H1 (cell line): ENCODE measurements at regions not wholly inside any gene's neighbourhood (a gene's known extent, or its start where the extent isn't known, plus 50 kb on each side); places are given as distances from the start of the nearest gene placed in this dataset.

ENCODE experiments used
- CTCF ChIP-seq, 3 experiments: IDR thresholded peaks; 1 replicate in 2 of 3; 2 replicates in 1 of 3; pipeline versions ENCODE4 v1.5.1 to v1.6.1; 2011; ENCODE audit warnings: low read length in 3 of 3, mild to moderate bottlenecking in 3 of 3, inconsistent platforms in 2 of 3, low read depth in 1 of 3, moderate library complexity in 1 of 3; ENCODE audit not compliant: insufficient read depth in 1 of 3; ENCODE audit errors: control extremely low read depth in 1 of 3
- EP300 ChIP-seq, 2 experiments: IDR thresholded peaks; 1 replicate in 1 of 2; 2 replicates in 1 of 2; pipeline ENCODE4 v1.6.1; 2011 to 2012; ENCODE audit warnings: low read depth in 2 of 2, low read length in 2 of 2, mild to moderate bottlenecking in 2 of 2, borderline replicate concordance in 1 of 2, inconsistent platforms in 1 of 2, moderate library complexity in 1 of 2
- PHF8 ChIP-seq: fragments of 200-600 bp; sonication (generic); conservative IDR thresholded peaks from 2 replicates; pipeline ENCODE4 v1.7.1; 2012; ENCODE audit warnings: low read depth, mild to moderate bottlenecking, inconsistent platforms, low read length, moderate library complexity
- YY1 ChIP-seq: IDR thresholded peaks from 2 replicates; pipeline ENCODE4 v1.6.1; 2011; ENCODE audit warnings: low read depth, mild to moderate bottlenecking, low read length

- no peak for TF ChIP-seq CTCF (IDR thresholded peaks at IDR 0.05; ENCODE audit: control extremely low read depth in 1 of 3, insufficient read depth in 1 of 3, low read depth in 1 of 3, low read length in 3 of 3)
- TF ChIP-seq PHF8: peak; percentile 47; the same call in 1 of the 2 replicates
- TF ChIP-seq YY1: 0 out of 2 replicates have a peak, but pooled peaks have one; percentile 60
- no peak for TF ChIP-seq EP300 (IDR thresholded peaks at IDR 0.05; ENCODE audit: borderline replicate concordance in 1 of 2, low read depth in 2 of 2, low read length in 2 of 2)
- TF ChIP-seq, all 59 proteins: peak for 10
Measured at GRCh38 chr16:11493531-11493929, 93.2 kb downstream of the LITAF start (continued).
